ENCODE measurements at regions not wholly inside any gene's neighbourhood (a gene's known extent, or its start where the extent isn't known, plus 50 kb on each side); places are given as distances from the start of the nearest gene placed in this dataset.

- TF ChIP-seq CTCF (IDR thresholded peaks at IDR 0.05) (no peak), ZFX (IDR thresholded peaks at IDR 0.05; ENCODE audit: borderline replicate concordance) (no peak)
- no peak overlapping the region for H3K27ac ChIP-seq
Measured at GRCh38 chr16:31709181-31709580, 164.4 kb upstream of the ZNF267 start.

GRCh38 chr16:31710134-31710533 lies 163.5 kb upstream of the ZNF267 start:
- no peak for TF ChIP-seq ZFX (IDR thresholded peaks at IDR 0.05; ENCODE audit: borderline replicate concordance)
- no peak for TF ChIP-seq CTCF (IDR thresholded peaks at IDR 0.05)
- H3K27ac ChIP-seq = no peak overlapping the region

- no peak overlapping the region for H3K27ac ChIP-seq
- no peak for TF ChIP-seq CTCF (IDR thresholded peaks at IDR 0.05)
- TF ChIP-seq ZFX (IDR thresholded peaks at IDR 0.05; ENCODE audit: borderline replicate concordance) = no peak
Measured at GRCh38 chr16:31710880-31711279, 162.7 kb upstream of the ZNF267 start.

- no peak overlapping the region for H3K27ac ChIP-seq
- TF ChIP-seq CTCF (IDR thresholded peaks at IDR 0.05) (peak; percentile 4; the same call in 1 of the 2 replicates), ZFX (IDR thresholded peaks at IDR 0.05; ENCODE audit: borderline replicate concordance) (no peak)
Measured at GRCh38 chr16:31711344-31711845, 162.2 kb upstream of the ZNF267 start.

DNA sequence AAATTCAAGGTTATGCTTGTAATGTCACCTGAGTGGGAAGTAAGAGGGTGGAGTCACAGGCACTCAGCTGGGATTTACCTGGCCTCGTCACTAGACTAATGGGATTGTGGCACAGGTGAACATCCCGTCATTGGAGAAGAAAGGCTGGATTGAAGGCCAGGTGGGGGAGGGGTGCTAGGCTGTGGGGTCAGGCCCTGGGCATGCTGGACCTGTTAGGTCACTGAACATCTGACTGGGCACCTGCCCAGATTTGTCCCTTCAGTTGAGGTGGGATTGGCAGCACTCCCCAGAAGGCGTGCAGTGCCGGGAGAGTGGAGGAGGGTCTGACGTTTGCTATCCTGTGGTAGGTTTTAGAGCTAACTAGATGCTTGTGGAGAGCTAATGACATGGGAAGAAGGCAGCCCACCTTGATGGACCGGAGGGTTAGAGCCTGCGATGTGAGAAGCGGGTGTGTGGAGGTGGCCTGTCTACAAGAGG lies 161.5 kb upstream of the ZNF267 start:
- H3K27ac ChIP-seq = no peak overlapping the region
- TF ChIP-seq CTCF (IDR thresholded peaks at IDR 0.05) (no peak), ZFX (IDR thresholded peaks at IDR 0.05; ENCODE audit: borderline replicate concordance) (no peak)

GRCh38 chr16:31713071-31713944 lies 160.3 kb upstream of the ZNF267 start:
- peak overlapping the region; percentile 61 for H3K27ac ChIP-seq
- TF ChIP-seq ZFX (IDR thresholded peaks at IDR 0.05; ENCODE audit: borderline replicate concordance) = no peak
- no peak for TF ChIP-seq CTCF (IDR thresholded peaks at IDR 0.05)

Data from 22Rv1 (cell line).